Putamen (tissue), 1 donor: ENCODE measurements at regions not wholly inside any gene's neighbourhood (a gene's known extent, or its start where the extent isn't known, plus 50 kb on each side); places are given as distances from the start of the nearest gene placed in this dataset.
"Not testable (repeated sequence)": the region's sequence is repeated elsewhere in the genome, so short reads cannot be mapped to it uniquely, and the experiment has no call there.

Experiments
- DNase-seq: peaks from one replicate; pipeline ENCODE4 v3.0.0-alpha.2; 2016; ENCODE audit warnings: low spot score

DNA sequence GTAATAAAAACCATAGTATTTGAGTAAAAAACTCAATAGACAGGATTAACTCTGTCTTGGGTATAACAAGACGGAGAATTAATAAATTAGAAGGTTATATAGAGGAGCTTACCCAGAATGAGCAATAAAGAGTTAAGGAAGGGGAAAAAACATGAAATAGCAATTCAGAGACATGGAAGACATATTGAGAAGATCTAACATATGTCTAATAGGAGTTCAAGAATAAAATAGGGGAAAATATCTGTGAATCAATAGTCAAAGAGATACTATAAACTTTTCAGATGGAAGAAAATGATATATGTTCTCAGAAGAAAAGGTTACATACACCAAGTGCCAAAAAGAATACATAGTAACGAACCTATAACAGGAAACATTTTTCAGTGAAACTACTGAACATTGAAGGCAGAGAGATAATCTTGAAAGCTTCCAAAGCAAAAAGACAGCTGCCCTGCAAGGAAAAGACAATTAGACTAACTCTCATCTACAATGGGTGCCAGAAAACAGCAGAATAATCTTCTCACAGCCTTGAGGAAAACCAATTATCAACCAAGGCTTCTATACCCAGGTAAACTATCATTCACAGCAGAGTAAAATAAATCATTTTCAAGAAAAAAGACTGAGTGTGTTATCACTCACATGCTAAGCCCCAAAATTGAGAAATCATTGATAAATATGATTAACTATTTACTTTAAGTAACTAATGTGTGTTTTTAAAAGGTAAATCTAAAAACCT lies 106.0 kb downstream of the ENC1 start:
- no peak for DNase-seq

DNA sequence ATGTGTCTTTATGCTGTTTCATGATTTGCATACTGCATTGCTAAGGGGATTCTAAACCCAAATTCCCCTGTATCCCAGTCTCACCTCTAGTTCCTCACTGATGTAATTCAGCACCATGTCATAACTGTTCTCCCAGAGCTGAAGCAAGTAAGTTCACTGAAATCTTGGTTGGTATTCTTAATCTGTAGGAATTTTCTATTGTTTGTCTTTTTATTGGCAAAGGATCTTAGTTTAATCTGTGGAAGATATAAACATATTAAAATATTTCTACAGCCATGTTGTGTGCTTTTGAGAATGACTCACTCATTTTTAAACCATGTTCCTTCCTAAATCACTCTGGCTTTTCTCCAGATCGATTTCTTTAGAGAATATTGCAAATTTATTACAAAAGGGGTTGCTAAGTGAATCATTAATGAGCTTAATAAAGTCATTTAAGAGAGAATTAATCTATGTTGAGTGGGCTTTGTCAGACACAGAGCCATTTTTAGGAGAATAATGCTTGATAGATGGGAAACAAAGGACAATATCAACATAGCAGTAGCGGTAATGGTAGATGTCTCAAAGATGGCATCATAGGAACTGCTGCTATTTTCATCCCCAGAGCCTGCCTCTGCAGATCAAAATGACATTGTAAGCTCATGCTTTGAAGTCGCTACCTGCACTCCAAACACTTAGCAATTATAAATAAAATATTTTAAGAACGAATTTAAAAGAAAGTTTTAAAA lies 110.0 kb downstream of the ENC1 start:
- no peak for DNase-seq

DNA sequence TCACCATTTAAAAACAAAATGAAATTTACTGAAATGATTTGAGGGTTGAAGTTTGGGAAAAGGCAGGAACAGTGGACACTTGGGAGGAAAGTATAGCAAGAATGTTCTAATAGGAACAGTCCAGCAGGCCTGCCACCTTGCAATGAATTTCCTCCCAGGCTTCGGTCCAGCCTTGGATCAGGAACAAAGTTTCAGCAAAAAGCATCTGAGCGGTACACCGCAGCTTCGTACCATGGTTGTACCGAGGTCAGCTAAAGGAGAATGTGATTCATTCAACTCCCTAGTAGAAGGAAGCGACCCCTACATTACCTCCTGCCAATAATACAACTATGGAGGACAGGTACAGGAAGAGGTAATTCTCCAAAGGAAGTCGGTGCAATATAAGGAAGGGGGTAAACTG lies 111.4 kb downstream of the ENC1 start:
- DNase-seq, result no peak

DNA sequence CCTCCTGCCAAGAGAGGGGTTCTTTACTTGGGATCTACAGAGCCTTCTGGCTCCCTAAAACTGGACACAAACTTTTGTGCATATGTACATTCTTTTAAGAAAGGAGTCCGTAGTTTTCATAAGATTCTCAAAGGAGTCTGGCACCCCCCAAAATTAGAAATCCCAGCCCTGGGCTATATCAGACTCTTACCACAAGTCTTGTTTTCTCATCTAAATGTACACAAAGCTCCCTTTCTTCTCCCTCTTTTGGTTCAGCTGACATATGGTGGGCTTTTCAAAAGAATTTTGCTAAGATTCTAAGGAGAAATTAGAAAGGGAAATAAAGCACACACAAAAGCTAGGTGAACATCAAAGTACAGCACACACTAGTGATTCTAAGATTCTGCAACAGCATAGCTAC lies 114.4 kb downstream of the ENC1 start:
- no peak for DNase-seq

DNA sequence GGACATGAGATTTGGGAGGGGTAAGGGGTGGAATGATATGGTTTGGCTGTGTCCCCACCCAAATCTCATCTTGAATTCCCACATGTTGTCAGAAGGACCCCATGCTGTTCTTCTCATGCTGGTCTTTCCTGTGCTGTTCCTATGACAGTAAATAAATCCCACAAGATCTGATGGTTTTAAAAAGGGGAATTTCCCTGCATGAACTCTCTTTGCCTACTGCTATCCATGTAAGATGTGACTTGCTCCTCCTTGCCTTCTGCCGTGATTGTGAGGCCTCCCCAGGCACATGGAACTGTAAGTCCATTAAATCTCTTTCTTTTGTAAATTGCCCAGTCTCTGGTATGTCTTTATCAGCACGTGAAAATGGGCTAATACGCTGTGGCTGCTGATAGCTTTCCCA lies 115.8 kb downstream of the ENC1 start:
- DNase-seq, result not testable (repeated sequence)

DNA sequence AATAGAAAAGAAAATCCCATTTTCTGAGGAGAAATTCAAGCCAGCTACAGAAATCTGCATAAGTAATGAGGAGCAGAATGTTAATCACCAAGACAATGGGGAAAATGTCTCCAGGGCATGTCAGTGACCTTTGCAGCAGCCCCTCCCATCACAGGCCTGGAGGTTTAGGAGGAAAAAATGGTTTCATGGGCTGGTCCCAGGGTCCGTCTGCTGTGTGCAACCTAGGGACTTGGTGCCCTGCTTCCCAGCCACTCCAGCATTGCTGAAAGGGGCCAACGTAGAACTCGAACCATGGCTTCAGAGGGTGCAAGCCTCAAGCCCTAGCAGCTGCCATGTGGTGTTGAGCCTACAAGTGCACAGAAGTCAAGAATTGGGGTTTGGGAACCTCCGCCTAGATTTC lies 116.8 kb downstream of the ENC1 start:
- DNase-seq, result not testable (repeated sequence)

DNA sequence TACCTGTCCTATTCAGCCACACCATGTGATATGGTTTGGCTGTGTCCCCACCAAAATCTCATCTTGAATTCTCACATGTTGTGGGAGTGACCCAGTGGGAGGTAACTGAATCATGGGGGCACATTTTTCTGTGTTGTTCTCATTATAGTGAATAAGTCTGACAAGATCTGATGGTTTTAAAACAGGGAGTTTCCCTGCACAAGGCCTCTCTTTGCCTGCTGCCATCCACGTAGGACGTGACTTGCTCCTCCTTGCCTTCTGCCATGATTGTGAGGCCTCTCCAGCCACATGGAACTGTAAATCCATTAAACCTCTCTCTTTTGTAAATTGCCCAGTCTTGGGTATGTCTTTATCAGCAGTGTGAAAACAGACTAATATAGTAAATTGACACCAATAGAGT lies 117.7 kb downstream of the ENC1 start:
- not testable (repeated sequence) for DNase-seq

DNA sequence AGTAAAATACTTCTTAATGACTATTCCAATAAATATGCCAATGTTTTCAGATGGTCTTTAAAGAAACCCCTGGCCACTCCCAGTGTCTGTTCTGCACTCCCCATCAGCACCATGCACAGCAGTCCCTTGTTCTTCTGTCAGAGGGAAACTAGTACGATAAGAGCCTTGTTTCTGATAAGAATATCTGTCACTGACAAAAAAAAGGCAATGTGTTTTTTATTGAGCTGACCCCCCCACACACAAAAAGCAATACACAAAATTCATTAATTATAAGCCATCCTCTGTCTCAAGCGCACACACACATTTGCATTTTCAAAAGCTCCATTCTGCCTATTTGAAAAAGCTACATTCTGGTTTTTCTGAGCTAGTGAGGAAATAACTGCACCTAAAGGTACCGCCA lies 119.1 kb downstream of the ENC1 start:
- DNase-seq, result peak; percentile 71

DNA sequence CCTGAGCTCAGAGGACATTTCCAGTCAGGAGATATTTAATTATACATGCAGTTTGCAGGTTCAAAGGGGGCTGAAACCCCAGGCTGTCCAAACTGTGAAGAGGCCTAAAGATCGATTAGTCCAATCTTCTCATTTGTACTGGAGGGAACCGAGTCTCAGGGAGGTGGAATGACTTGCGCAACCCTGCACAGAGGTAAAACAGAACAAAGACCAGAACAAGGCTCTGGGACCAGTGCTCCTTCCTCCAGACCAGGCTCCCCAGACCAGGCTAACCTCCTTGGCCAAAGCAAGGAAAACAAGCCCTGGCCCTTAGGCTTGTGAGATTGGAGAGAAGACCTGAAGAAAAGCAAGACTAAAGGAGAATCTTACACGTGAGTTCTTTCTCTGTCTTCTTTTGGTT lies 120.8 kb downstream of the ENC1 start:
- no peak for DNase-seq

DNA sequence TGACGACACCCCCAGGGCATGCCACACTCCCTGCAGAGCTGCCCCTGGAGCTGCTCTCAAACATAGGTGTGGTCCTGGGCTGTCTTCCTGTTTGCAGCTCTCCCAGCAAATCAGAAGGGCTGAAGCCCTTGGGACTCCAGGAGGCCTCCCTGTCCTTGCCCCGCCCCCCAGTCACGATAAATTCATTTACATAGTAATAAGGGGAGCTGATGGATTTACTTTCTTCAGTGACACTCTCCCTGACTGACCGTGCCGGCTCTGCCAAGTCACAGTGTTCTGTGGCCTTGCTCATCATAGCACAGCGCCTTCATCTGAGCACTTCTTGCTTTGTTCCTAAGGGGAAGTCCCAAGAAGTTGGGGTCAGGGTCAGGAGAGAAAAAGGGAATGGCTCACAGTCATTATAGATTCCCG lies 121.4 kb downstream of the ENC1 start:
- no peak for DNase-seq

DNA sequence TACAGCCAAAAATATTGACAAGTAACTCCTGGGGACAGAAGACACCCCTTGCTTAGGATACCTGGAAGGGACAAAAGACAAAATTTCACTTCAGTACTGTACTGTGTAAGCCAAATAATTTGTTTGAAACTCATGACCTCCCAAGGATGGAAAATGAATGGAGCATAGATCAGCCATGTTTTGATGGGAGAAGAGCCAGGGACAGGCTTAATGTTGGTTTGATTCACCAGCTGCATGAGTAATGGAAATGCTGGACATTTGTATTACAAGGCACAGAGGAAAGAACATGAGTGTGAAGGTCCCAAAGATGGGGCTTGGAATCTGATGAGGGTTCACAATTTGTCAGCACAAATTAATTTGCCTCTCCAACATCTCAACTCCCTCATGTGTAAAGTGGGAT lies 122.8 kb downstream of the ENC1 start:
- no peak for DNase-seq

DNA sequence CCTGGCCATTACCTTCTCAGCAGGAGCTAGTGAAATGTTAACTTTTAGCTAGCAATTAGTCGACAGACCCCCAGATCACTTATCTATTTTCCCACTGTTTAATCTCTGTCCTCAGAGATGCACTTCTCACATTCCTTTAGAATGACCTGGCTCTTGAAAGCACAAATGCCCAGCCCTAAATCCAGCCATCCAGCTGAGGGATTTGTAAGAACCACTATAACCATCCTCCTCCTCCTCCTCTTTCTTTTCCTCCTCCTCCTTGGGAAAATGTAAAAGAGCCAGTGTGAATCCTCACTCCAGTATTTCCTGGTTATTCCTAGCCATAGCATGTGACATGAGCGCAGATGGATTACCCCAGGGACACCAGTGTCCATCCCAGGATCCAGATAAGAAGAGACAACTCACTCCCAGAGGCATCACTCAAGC lies 124.3 kb downstream of the ENC1 start:
- no peak for DNase-seq

DNA sequence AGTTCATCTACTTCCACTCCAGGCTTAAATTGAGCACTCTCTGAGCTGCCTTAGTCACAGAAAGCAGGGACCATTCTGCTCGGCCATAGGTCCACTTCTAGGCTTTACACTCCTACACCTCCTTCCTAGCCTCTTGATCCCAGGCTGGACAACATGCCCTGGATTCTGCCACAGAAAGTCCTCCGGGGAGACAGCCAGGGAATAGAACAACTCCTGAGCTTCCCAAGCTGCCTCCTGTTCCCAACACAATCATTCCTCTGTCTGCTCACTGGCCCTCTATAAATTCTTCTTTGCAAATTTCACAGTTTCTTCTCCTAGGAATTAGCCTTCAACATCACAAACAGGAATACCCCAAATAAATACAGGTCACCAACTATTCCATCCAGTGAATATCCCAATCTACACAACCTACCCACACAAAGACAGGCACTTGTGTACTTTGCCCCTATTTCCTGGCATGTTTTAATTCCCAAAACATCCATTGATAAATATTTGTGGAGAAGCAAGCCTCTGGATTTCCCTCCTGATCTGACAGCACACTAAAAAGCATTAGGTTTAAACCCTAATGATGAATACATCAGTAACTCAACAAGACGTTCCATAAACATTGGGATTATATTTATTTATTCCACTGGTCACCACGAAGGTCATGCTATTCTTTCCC lies 125.5 kb downstream of the ENC1 start:
- no peak for DNase-seq

DNA sequence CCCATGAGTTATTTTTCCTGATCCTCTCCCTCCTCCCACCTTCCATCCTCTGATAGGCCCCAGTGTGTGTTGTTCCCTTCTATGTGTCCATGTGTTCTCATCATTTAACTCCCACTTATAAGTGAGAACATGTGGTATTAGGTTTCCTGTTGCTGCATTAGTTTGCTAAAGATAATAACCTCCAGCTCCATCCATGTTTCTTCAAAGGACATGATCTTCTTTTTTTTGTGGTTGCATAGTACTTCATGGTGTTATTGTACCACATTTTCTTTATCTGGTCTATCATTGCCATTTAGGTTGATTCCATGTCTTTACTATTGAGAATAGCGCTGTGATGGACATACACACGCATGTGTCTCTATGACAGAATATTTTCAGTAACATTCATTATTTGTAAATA lies 128.8 kb downstream of the ENC1 start:
- DNase-seq, result not testable (repeated sequence)

DNA sequence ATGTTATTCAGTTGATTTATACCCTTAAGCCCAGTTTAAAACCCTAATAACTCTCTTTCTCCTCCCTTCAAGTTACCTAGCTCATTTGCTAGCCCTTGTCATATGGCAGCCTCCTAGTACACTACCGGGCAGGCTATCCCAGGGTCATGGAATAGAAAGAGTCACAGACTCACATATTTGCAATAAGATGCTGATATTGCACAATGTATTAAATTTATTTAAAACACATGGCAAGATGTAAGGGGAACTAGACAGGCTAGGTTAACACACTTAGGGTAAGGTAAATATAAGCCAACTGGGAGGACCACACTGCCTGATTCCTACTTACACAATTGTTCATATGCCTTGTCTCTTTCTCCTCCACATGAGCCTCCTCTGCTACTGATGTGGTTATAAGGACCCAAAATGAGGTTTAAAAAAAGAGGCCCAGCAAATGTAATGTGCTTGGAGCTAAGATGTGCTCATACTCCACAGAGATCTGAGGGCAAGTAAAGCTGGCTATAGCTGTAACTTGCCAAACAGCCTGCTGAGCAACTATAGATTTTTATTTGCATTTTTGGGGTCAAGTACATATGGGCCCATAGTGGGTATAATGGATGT lies 130.0 kb downstream of the ENC1 start:
- no peak for DNase-seq

DNA sequence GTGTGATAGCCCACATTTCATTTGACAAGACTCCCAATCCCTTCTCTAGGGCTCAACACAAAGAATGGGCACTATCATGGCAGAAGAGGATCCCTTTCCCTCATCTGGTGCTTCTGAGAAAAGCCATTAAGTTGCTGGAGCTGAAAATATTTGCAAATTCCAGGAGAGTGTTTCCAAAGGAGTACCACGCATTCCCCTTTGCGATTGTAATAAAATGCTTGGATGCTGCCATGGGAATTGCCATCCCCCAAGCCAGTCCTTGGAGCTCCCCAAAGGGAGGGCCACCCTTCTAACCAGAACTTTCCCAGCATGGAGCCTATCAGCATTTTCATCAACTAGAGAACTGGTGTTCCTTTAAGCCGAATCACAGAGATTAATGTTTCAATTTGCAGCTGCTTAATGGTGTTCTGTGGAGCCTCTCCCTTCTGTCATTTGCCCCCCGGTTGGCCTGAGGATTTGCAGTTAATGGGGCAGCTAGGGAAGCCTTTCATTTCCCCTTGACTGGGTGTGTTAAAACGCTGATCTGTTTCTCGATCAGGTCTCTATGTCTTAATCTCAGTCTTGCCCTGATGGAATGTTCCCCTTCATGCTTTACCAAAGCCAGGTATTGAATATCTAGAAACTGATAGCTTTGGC lies 133.0 kb downstream of the ENC1 start:
- DNase-seq, result no peak

DNA sequence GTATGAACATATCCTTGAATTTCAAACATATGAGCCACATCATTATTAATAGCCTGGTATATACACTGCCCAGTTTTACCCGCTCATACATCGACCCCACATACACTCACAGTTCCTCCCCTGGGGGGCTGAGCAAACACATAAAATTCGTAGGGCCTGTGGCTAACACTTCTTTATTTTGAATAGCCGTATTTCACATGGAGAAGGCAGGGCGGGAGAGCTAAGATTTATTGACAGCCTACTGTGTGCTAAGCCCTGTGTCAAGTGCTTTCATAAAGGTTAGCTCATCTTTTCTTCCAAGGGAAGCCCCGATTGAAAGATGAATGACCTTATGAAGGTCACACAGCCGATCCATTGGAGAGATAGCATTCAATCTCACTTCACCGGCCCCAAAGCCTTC lies 134.4 kb downstream of the ENC1 start:
- no peak for DNase-seq

DNA sequence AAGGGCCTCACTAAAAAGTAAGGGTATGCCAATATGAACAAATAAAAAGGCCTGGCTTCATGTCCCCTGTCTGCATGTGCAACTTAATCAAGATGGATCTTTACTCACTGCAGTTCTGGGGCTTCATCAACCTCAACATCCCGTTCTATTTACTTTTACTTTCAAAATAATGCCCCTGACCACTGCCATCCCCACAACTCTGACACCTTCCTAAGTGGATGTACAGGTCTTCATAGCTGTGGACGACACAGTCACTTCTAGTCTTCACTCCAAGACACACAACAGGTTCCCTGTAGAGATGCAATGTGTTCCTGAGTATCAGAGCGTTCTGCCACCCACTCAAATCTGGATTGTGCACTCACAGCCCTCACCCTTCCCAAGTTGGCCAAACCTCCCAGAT lies 136.1 kb downstream of the ENC1 start:
- no peak for DNase-seq

DNA sequence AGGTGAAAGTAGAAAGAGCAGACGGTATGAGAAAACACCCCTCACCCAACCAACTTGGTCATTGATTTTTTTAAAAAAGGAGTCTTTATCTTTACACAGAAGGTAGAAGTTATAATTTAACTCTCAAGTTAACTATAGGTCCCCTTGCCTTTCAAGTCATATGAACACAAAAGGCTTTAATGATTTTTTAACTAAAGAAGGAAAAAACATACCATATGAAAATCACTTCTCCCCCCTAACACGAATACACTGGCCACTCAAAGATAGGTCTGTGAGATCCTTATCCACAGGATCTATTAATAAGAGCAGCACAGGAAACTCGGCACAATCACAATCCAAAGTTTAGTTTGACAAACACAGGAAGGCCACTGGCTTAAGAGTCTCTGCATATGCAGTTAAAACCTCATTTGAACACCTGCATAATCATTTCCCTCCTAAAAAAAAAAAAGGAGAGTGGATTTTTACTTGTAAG lies 138.0 kb downstream of the ENC1 start:
- DNase-seq, result no peak

DNA sequence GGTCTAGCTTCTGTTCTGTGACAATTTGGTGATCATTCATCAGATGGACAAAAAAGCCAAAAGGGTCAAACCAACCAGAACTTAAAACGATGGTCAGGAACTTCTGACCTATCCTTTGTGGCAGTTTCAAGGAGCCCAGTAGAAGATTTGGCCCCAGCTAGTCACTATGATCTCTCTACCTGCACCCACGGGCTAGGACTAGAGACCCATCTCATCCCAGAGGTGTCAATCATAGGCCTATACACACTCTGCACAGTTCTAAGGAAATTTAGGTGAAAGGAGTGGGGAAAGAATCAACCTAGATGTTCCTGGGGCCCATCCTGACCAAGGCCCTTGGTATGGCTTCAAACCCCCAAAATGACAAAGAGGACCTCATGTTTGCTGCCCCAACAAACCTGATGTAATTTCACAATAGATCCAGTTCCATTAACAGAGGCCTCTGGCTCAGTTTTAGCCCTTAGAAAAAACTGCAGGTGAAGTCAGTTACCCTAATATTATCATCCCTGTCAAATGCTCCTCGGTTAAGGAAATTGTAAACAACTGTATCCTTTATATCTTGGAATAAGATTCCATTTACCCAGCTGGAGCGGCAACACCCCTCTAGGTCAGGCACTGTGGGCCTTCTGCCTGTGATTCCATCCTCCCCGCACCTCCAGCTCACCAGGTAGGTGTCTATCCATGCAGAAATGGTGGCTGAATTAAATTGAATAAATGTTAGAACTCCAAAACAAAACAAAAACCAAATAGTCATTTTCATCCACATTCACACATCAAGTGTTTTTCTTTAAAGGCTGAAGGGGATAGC lies 138.7 kb downstream of the ENC1 start:
- no peak for DNase-seq
